NB4 (cell line): ENCODE measurements at regions not wholly inside any gene's neighbourhood (a gene's known extent, or its start where the extent isn't known, plus 50 kb on each side); places are given as distances from the start of the nearest gene placed in this dataset.

Source experiments
- CTCF ChIP-seq: IDR thresholded peaks from one replicate; pipeline ENCODE4 v1.5.1; 2012; ENCODE audit warnings: low read depth, low read length
- MAX ChIP-seq: IDR thresholded peaks from 2 replicates; pipeline ENCODE4 v1.6.1; 2011; ENCODE audit warnings: low read depth, low read length
- POLR2A ChIP-seq: IDR thresholded peaks from 2 replicates; pipeline ENCODE4 v1.6.1; 2011; ENCODE audit warnings: mild to moderate bottlenecking; ENCODE audit not compliant: insufficient read length; ENCODE audit errors: extremely low read depth

- no peak for TF ChIP-seq POLR2A
- TF ChIP-seq CTCF = no peak
- no peak for TF ChIP-seq MAX
These were observed 267.8 kb upstream of the LRRN1 start for GRCh38 chr3:3531476-3531875.
